ACC112 (cell line): ENCODE measurements at regions not wholly inside any gene's neighbourhood (a gene's known extent, or its start where the extent isn't known, plus 50 kb on each side); places are given as distances from the start of the nearest gene placed in this dataset.

Experiments
- H2AFZ ChIP-seq: fragments of 200-600 bp; sonication (generic); one replicate; pipeline ENCODE4 v1.6.0; 2017; ENCODE audit warnings: antibody characterized with exemption, low read length; ENCODE audit not compliant: unreplicated experiment
- H3K27ac ChIP-seq: fragments of 200-600 bp; sonication (generic); 2 replicates; pipeline ENCODE4 v1.5.1; 2014; ENCODE audit warnings: low read depth, mild to moderate bottlenecking, antibody characterized with exemption, low read length, moderate library complexity
- H3K27me3 ChIP-seq: fragments of 200-600 bp; sonication (generic); 2 replicates; pipeline ENCODE4 v1.6.1; 2014; ENCODE audit warnings: mild to moderate bottlenecking, antibody characterized with exemption, low read length, moderate library complexity, mixed read lengths; ENCODE audit not compliant: insufficient read depth
- H3K36me3 ChIP-seq: fragments of 200-600 bp; sonication (generic); 2 replicates; pipeline ENCODE4 v1.6.1; 2016; ENCODE audit warnings: mild to moderate bottlenecking, antibody characterized with exemption, low read length, moderate library complexity, mixed read lengths; ENCODE audit not compliant: insufficient read depth
- H3K4me1 ChIP-seq: fragments of 200-600 bp; sonication (generic); one replicate; pipeline ENCODE4 v1.6.1; 2016; ENCODE audit warnings: low read length, mixed read lengths; ENCODE audit not compliant: insufficient read depth, unreplicated experiment, control insufficient read depth
- H3K4me3 ChIP-seq: fragments of 200-600 bp; sonication (generic); 2 replicates; pipeline ENCODE4 v1.5.1; 2014; ENCODE audit warnings: mild to moderate bottlenecking, low read depth, low read length
- H3K79me2 ChIP-seq: fragments of 200-600 bp; sonication (generic); one replicate; pipeline ENCODE4 v1.6.0; 2016; ENCODE audit warnings: low read length; ENCODE audit not compliant: control insufficient read depth, unreplicated experiment, insufficient read depth

DNA sequence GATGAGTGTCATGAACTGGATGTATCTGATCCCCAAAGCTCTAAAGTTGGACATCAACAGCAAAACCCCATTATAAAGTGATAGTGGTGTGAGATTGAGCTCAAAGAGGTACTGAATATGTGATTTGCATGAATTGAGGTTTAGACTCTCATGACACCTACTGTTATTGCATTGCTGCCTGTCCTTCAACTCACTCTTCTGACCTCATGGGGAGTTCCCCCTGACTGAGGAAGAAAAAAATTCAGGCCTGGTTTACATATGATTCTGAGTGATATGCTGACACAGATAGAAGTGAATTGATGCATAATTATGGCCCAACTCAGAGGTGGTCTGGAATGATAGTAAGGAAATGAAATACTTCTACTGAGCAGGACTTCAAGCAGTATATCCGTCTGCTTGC is 76.2 kb upstream of the CHD1 start:
- no peaks in the 10 kb centered on the region for H3K79me2 ChIP-seq
- no peaks in the 10 kb centered on the region for H3K36me3 ChIP-seq
- no peak overlapping the region for H3K4me3 ChIP-seq
- H2AFZ ChIP-seq, result no peak overlapping the region
- H3K27me3 ChIP-seq, result no peaks in the 10 kb centered on the region
- H3K4me1 ChIP-seq, result no peaks in the 10 kb centered on the region
- no peak overlapping the region for H3K27ac ChIP-seq

DNA sequence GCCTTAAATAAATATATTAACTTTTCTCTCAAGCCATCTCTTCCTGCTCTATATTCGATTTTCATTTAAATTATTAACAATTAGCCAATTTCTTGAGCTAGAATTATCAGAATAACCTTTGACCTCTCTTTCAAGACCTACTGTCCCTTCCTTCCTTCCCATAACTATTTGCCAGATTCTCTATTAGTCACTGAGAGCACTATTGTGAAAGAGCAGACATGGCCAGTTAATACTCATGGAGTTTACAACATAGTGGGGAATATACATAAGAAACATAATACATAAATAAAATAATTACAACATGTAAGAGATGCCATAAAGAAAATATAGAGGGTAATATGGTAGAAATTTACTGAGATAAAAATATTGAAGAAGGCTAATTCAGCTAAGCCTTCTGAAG is 72.1 kb upstream of the CHD1 start:
- Histone ChIP-seq H3K27me3 (no peaks in the 10 kb centered on the region), H3K36me3 (no peaks in the 10 kb centered on the region), H3K4me3 (no peak overlapping the region), H3K79me2 (no peaks in the 10 kb centered on the region), H2AFZ (no peak overlapping the region), H3K4me1 (peaks cover 11% of the 10 kb centered on the region), H3K27ac (no peak overlapping the region)

DNA sequence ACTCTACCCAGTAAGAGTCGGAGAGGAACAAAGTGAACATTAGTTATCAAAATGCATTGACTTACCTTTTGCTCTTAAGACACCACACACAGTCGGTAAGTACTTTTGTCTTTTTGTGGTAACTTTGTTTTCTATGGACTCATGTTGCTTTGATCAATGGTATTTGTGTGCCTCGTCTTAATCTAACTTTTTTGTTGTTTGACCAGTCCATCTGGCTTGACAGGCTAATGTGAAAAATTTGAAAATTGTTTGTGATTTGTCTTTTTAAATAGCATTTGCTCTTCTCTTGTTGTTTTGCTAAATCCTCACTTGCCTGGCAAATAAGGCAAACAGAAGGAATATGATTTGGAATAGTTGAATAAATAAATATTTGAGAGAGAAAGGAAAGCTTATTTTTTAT is 71.4 kb upstream of the CHD1 start:
- H3K36me3 ChIP-seq, result no peaks in the 10 kb centered on the region
- H2AFZ ChIP-seq, result no peak overlapping the region
- H3K27ac ChIP-seq, result no peak overlapping the region
- no peak overlapping the region for H3K4me3 ChIP-seq
- H3K79me2 ChIP-seq, result no peaks in the 10 kb centered on the region
- peaks cover 11% of the 10 kb centered on the region for H3K4me1 ChIP-seq
- H3K27me3 ChIP-seq, result no peaks in the 10 kb centered on the region

DNA sequence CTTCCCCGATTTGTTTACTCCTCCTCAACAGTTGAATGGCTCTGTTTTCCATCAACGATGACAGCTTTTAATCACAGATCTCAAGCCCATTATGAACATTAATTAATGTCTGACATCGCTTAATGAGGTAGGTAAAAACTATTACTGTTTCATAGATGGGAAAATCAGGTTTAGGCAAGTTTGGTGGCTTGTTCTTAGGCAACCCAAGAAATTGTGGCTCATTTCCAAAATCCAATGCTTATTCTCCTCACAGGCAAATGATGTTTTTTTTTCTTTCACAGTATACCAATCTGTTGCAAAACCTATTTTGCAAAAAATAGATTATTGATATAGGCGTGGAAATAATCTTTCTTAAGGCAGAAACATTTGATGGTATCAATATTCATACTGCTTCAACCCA is 70.8 kb upstream of the CHD1 start:
- no peak overlapping the region for H3K4me3 ChIP-seq
- no peak overlapping the region for H3K27ac ChIP-seq
- H2AFZ ChIP-seq, result no peak overlapping the region
- H3K27me3 ChIP-seq, result no peaks in the 10 kb centered on the region
- no peaks in the 10 kb centered on the region for H3K36me3 ChIP-seq
- H3K79me2 ChIP-seq, result no peaks in the 10 kb centered on the region
- H3K4me1 ChIP-seq, result peaks cover 11% of the 10 kb centered on the region

DNA sequence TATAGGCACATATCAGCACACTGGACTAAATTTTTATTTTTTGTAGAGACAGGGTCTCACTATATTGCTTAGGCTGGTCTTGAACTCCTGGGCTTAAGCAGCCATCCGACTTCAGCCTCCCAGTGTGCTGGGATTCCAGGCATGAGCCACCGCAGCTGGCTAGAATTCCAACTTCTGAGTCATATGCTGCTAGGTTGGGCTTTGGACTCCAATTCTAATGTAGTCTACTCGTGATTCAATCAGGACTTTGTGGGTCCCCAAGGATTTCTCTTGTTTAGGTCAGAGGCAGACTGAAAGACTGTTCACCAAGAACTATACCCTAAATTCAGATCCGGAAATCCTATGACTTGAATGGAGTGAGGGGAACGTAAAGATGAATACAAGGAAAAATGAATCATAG is 68.2 kb upstream of the CHD1 start:
- H3K4me1 ChIP-seq, result peaks cover 11% of the 10 kb centered on the region
- no peak overlapping the region for H2AFZ ChIP-seq
- no peaks in the 10 kb centered on the region for H3K27me3 ChIP-seq

DNA sequence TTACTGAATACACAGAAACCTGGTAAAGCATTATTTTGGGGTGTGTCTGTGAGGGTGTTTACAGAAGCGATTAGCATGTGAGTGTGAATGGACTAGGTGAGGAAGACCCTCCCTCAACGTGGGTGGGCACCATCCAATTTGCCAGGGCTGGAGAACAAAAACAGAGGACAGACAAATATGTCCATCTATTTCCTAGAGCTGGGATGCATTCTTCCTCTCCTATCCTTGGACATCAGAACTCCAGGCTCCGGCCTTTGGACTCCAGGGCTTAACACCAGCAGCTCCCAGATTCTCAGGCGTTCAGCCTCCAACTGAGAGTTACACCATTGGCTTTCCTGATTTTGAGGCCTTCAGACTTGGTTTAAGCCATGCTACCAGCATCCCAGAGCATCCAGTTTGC is 65.8 kb upstream of the CHD1 start:
- no peak overlapping the region for H2AFZ ChIP-seq
- no peak overlapping the region for H3K4me3 ChIP-seq
- no peaks in the 10 kb centered on the region for H3K27me3 ChIP-seq
- H3K4me1 ChIP-seq, result peaks cover 11% of the 10 kb centered on the region
- no peak overlapping the region for H3K27ac ChIP-seq
- H3K36me3 ChIP-seq, result no peaks in the 10 kb centered on the region
- no peaks in the 10 kb centered on the region for H3K79me2 ChIP-seq

More for the DNA sequence above, 68.2 kb upstream of the CHD1 start:
- Histone ChIP-seq H3K27ac (peak overlapping the region; percentile 75), H3K79me2 (no peaks in the 10 kb centered on the region), H3K4me3 (no peak overlapping the region), H3K36me3 (no peaks in the 10 kb centered on the region)

DNA sequence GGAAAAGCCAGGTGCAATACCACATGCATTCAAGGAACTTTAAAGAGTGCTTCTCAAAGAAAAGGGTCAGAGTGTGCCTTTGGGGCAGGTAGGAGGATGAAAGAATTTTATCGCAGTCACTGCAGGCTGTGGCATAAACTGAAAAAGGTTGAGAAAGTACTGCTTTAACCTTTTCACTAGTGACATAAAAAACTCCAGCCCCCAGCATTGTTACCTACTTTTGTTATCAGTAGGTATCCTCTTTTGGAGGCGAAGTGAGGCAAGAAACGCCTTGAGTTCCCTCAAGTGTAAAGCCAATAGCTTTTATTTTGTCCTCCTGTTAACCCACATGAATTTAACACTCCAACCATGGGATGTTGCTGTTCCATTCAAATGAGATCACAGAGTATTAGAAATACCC is 64.7 kb upstream of the CHD1 start:
- H3K27ac ChIP-seq, result no peak overlapping the region
- no peak overlapping the region for H2AFZ ChIP-seq
- H3K79me2 ChIP-seq, result no peaks in the 10 kb centered on the region
- H3K27me3 ChIP-seq, result no peaks in the 10 kb centered on the region
- no peaks in the 10 kb centered on the region for H3K36me3 ChIP-seq
- H3K4me3 ChIP-seq, result no peak overlapping the region
- H3K4me1 ChIP-seq, result peaks cover 11% of the 10 kb centered on the region

DNA sequence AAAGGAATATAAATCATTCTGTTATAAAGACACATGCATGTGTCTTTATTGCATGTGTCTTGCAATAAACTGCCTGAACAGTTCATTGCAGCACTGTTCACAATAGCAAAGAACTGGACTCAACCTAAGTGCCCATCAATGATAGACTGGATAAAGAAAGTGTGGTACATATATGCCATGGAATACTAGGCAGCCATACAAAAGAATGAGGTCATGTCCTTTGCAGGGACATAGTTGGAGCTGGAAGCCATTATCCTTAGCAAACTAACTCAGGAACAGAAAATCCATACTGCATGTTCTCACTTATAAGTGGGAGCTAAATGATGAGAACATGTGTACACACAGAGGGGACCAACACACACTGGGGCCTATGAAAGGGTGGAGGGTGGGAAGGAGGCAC is 63.7 kb upstream of the CHD1 start:
- Histone ChIP-seq H3K36me3 (no peaks in the 10 kb centered on the region), H3K4me1 (peaks cover 11% of the 10 kb centered on the region), H3K27me3 (no peaks in the 10 kb centered on the region), H2AFZ (no peak overlapping the region), H3K27ac (no peak overlapping the region), H3K79me2 (no peaks in the 10 kb centered on the region), H3K4me3 (no peak overlapping the region)

DNA sequence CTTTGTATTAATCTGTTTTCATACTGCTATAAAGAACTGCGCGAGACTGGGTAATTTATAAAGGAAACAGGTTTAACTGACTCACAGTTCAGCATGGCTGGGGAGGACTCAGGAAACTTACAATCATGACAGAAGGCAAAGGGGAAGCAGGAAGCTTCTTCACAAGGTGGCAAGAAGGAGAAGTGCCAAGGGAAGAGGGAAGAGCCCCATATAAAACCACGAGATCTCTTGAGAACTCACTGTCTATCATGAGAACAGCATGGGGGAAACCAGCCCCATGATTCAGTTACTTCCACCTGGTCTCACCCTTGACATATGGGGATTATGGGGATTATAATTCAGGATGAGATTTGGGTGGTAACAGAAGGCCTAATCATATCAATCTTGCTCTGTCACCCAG is 60.9 kb upstream of the CHD1 start:
- no peak overlapping the region for H3K4me3 ChIP-seq
- H3K79me2 ChIP-seq, result no peaks in the 10 kb centered on the region
- no peak overlapping the region for H3K27ac ChIP-seq
- H3K4me1 ChIP-seq, result no peaks in the 10 kb centered on the region
- no peak overlapping the region for H2AFZ ChIP-seq
- no peaks in the 10 kb centered on the region for H3K36me3 ChIP-seq
- no peaks in the 10 kb centered on the region for H3K27me3 ChIP-seq

DNA sequence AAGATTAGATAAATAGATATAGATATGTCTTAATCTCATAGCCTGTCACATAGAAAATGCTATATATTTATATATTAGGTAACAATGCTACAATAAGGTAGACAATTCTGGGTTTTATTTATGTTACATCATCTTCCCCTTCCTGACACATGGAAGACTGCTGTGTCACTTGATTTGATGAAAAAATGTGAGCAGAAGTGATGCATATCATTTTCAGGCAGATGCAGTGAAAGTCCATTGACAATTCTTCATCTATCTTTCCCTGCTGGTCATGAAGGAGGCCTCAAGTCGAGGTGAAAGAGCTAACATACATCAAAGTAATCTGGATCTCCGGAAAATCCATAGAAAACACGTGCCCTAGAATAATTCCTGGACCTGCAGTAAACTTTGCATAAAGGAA is 57.8 kb upstream of the CHD1 start:
- no peaks in the 10 kb centered on the region for H3K27me3 ChIP-seq
- no peaks in the 10 kb centered on the region for H3K4me1 ChIP-seq
- H3K36me3 ChIP-seq, result no peaks in the 10 kb centered on the region
- no peak overlapping the region for H3K4me3 ChIP-seq
- no peak overlapping the region for H3K27ac ChIP-seq
- no peak overlapping the region for H2AFZ ChIP-seq
- no peaks in the 10 kb centered on the region for H3K79me2 ChIP-seq

DNA sequence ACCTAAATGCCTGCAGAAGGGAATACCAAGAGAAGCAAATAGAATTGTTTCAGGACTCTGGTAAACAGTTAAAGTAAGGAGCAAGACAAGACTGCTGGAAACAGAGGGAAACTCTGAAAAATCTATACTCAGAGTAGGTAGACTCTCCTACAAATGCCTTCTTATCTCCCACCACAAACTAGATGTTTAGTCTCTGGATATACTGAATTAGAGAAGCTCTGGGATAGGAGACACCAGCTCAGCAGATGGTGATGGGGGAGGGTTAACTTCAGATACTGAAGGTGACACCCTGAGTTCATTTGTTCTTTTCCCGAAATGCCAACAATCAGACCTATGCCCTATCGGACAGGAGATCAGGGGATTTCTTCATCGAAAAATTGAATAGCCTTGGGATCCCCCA is 54.1 kb upstream of the CHD1 start:
- Histone ChIP-seq H3K4me3 (no peak overlapping the region), H3K4me1 (no peaks in the 10 kb centered on the region), H3K36me3 (no peaks in the 10 kb centered on the region), H3K27ac (no peak overlapping the region), H3K27me3 (no peaks in the 10 kb centered on the region), H2AFZ (no peak overlapping the region), H3K79me2 (no peaks in the 10 kb centered on the region)
